HEK293T (cell line): ENCODE measurements at regions not wholly inside any gene's neighbourhood (a gene's known extent, or its start where the extent isn't known, plus 50 kb on each side); places are given as distances from the start of the nearest gene placed in this dataset.

ENCODE experiments used
- CTCF ChIA-PET: fragments of 350-600 bp; formaldehyde crosslinking; extraction: SDS; loops from one replicate; lab custom pipeline; 2021; ENCODE audit warnings: antibody characterized with exemption, inconsistent platforms; lab: Yijun Ruan, JAX
- POLR2A ChIA-PET: fragments of 350-600 bp; formaldehyde crosslinking; extraction: SDS; loops from one replicate; lab custom pipeline; 2020; ENCODE audit warnings: antibody characterized with exemption, inconsistent platforms; lab: Yijun Ruan, JAX
- DNase-seq: peaks from one replicate; pipeline ENCODE4 v3.0.0; 2012; ENCODE audit warnings: mixed read lengths; ENCODE audit errors: extremely low spot score
- ARNT ChIP-seq: fragments of 450-650 bp; IDR thresholded peaks from 2 replicates; pipeline ENCODE4 v1.6.1; 2017; ENCODE audit warnings: mild to moderate bottlenecking
- BHLHE40 ChIP-seq: fragments of 450-650 bp; IDR thresholded peaks from 2 replicates; pipeline ENCODE4 v1.6.1; 2016; ENCODE audit warnings: mild to moderate bottlenecking, moderate library complexity, borderline replicate concordance
- CTBP1 ChIP-seq: fragments of 450-650 bp; IDR thresholded peaks from 2 replicates; pipeline ENCODE4 v1.6.1; 2016; ENCODE audit warnings: borderline replicate concordance
- ELF4 ChIP-seq: fragments of 450-650 bp; IDR thresholded peaks from 2 replicates; pipeline ENCODE4 v1.6.1; 2017; ENCODE audit warnings: antibody characterized with exemption
- FOXA1 ChIP-seq: fragments of 450-650 bp; IDR thresholded peaks from 2 replicates; pipeline ENCODE4 v1.6.1; 2016; ENCODE audit warnings: mild to moderate bottlenecking
- FOXK2 ChIP-seq: fragments of 450-650 bp; IDR thresholded peaks from 2 replicates; pipeline ENCODE4 v1.6.1; 2016; ENCODE audit warnings: mild to moderate bottlenecking
- FOXM1 ChIP-seq: fragments of 450-650 bp; IDR thresholded peaks from 2 replicates; pipeline ENCODE4 v1.6.1; 2017; ENCODE audit warnings: mild to moderate bottlenecking, borderline replicate concordance
- HDGF ChIP-seq: fragments of 450-650 bp; IDR thresholded peaks from 2 replicates; pipeline ENCODE4 v1.6.1; 2017; ENCODE audit warnings: antibody characterized with exemption, borderline replicate concordance
- L3MBTL2 ChIP-seq: fragments of 450-650 bp; conservative IDR thresholded peaks from 2 replicates; pipeline ENCODE4 v1.6.1; 2016; ENCODE audit warnings: mild to moderate bottlenecking
- LEF1 ChIP-seq: fragments of 450-650 bp; IDR thresholded peaks from 2 replicates; pipeline ENCODE4 v1.6.1; 2017; ENCODE audit warnings: mild to moderate bottlenecking, borderline replicate concordance
- NFRKB ChIP-seq: fragments of 450-650 bp; IDR thresholded peaks from 2 replicates; pipeline ENCODE4 v1.6.1; 2016; ENCODE audit warnings: mild to moderate bottlenecking, moderate library complexity
- PKNOX1 ChIP-seq: fragments of 450-650 bp; IDR thresholded peaks from 2 replicates; pipeline ENCODE4 v1.6.1; 2016
- SP1 ChIP-seq: fragments of 450-650 bp; IDR thresholded peaks from 2 replicates; pipeline ENCODE4 v1.6.1; 2017
- SUZ12 ChIP-seq: fragments of 450-650 bp; IDR thresholded peaks from 2 replicates; pipeline ENCODE4 v1.6.1; 2016; ENCODE audit warnings: mild to moderate bottlenecking
- TARDBP ChIP-seq: fragments of 450-650 bp; IDR thresholded peaks from 2 replicates; pipeline ENCODE4 v1.6.1; 2016
- ZNF384 ChIP-seq: fragments of 450-650 bp; IDR thresholded peaks from 2 replicates; pipeline ENCODE4 v1.6.1; 2016

DNA sequence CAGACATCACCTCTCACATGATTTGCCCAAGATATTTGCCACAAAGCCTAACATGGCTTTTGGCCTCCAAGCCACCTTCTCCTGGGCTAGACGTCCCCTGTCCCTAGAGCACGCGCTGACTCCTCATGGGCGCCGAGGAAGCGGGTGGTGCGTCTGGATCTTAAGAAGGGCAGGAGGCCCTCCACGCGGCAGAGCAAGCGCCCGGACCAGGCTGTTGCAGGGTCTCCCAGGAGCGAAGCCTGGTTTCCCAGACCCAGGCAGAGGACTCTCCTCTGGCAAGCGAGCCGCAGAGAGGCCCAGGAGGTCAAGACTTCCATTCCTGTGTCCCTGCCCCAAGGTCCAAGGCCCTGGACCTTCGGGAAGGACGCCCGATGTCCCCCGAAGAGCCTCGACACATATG lies 101.7 kb upstream of the TTC34 start:
- ChIA-PET CTCF (no interaction called here), POLR2A (no interaction called here)
- no peak for DNase-seq
- TF ChIP-seq HDGF (no peak), ELF4 (no peak), LEF1 (no peak), ARNT (no peak), FOXA1 (no peak), FOXK2 (no peak), TARDBP (no peak), NFRKB (no peak), FOXM1 (no peak), BHLHE40 (no peak), CTBP1 (no peak), SP1 (no peak), L3MBTL2 (no peak), ZNF384 (no peak), SUZ12 (no peak), PKNOX1 (no peak)

DNA sequence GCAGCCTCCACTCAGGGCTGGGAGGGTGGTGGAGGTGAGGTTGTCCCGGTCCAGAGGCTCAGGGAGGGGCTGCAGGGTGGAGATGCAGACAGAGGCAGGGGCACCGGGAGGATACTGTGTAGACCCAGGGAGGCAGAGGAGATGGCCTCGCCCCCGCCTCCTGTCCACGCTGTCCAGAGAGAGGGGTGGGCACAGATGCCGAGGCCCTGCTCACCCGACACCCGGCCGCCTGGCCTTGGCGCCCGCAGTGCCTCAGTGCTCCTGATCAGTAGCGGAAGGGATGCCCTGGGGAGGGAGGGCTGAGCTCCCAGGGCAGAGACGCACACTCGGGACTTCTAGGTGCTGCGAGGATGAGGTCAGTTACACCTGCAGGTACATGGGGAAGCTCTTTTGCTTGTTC lies 102.7 kb upstream of the TTC34 start:
- ChIA-PET CTCF (no interaction called here), POLR2A (no interaction called here)
- no peak for TF ChIP-seq ARNT
- no peak for TF ChIP-seq ZNF384
- TF ChIP-seq ELF4, result no peak
- TF ChIP-seq PKNOX1, result no peak
- TF ChIP-seq FOXK2, result no peak
- TF ChIP-seq BHLHE40, result no peak
- no peak for TF ChIP-seq SUZ12
- no peak for TF ChIP-seq SP1
- TF ChIP-seq CTBP1, result no peak
- no peak for TF ChIP-seq FOXM1
- TF ChIP-seq LEF1, result no peak
- no peak for TF ChIP-seq L3MBTL2
- DNase-seq, result no peak

DNA sequence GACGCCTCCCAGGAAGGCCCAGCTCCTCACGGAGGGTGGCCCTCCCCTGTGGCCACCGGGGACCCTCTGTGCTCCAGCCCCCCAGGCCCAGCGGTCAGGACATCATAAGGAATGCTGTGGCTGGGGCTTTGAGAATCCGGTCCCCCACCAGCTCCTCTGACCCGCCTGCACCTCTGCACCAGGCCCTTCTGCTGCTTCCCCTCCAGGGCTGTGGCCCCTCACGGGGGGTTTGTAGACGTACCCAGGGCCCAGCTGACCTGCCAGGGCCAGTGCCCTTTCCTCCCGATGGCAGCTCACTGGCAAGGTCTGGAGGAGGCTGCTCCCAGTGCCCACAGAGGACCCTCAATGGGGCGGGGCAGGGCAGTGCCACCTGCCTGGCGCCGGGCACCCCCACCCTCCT lies 103.9 kb upstream of the TTC34 start:
- TF ChIP-seq BHLHE40 (no peak), FOXA1 (no peak), L3MBTL2 (no peak), NFRKB (no peak), PKNOX1 (no peak), FOXM1 (no peak), FOXK2 (no peak), HDGF (no peak), ZNF384 (no peak), SP1 (no peak), TARDBP (no peak), LEF1 (no peak), ELF4 (no peak), SUZ12 (no peak), CTBP1 (no peak), ARNT (no peak)

GRCh38 chr1:2906085-2906484 lies 104.6 kb upstream of the TTC34 start:
- ChIA-PET CTCF (no interaction called here), POLR2A (interaction anchor here (0.9 kb wide), 1 partner anchor 42 kb away, joined by 3 read pairs; no protein-coding TSS in a partner anchor)
- DNase-seq, result no peak
- TF ChIP-seq CTBP1 (no peak), ZNF384 (no peak), SP1 (no peak), FOXK2 (no peak), BHLHE40 (no peak)

More for the DNA sequence above, 103.9 kb upstream of the TTC34 start:
- CTCF ChIA-PET, result interaction anchor here (0.7 kb wide), 1 partner anchor 101 kb away, joined by 3 read pairs; no protein-coding TSS in a partner anchor
- POLR2A ChIA-PET, result no interaction called here
- DNase-seq, result no peak

- POLR2A ChIA-PET, result interaction anchor here (0.9 kb wide), 1 partner anchor 42 kb away, joined by 3 read pairs; no protein-coding TSS in a partner anchor
These were observed 105.1 kb upstream of the TTC34 start for GRCh38 chr1:2906620-2907019.

More at GRCh38 chr1:2906620-2907019, 105.1 kb upstream of the TTC34 start:
- no peak for TF ChIP-seq L3MBTL2
- TF ChIP-seq SP1, result no peak
- TF ChIP-seq ELF4, result no peak
- TF ChIP-seq SUZ12, result no peak
- no peak for TF ChIP-seq NFRKB
- no peak for TF ChIP-seq ARNT
- TF ChIP-seq FOXA1, result no peak
- no peak for TF ChIP-seq HDGF
- no peak for TF ChIP-seq TARDBP
- TF ChIP-seq BHLHE40, result no peak
- TF ChIP-seq ZNF384, result no peak
- TF ChIP-seq FOXM1, result no peak
- no peak for TF ChIP-seq FOXK2
- no peak for TF ChIP-seq LEF1
- TF ChIP-seq PKNOX1, result no peak
- TF ChIP-seq CTBP1, result no peak
- no peak for DNase-seq
- CTCF ChIA-PET, result no interaction called here
